Right lobe of liver (tissue), 4 donors: ENCODE measurements at regions not wholly inside any gene's neighbourhood (a gene's known extent, or its start where the extent isn't known, plus 50 kb on each side); places are given as distances from the start of the nearest gene placed in this dataset.

Experiments used
- CTCF ChIP-seq, 4 donors: fragments of 200-600 bp in 3 of 4; fragments of 450-650 bp in 1 of 4; IDR thresholded peaks; one replicate each; pipeline versions ENCODE4 v1.5.1 to v1.8.0; 2016 to 2022; ENCODE audit warnings: antibody characterized with exemption in 4 of 4, mild to moderate bottlenecking in 2 of 4
- POLR2A ChIP-seq: fragments of 450-650 bp; IDR thresholded peaks from one replicate; pipeline ENCODE4 v1.6.1; 2017; ENCODE audit warnings: antibody characterized with exemption, mild to moderate bottlenecking
- donor health status: DM: no; HTN: no; CAD: no.
- donor health status: DM: no; HTN: no; CAD: no.
- donor health status: DM: no; HTN: yes; CAD: no.

DNA sequence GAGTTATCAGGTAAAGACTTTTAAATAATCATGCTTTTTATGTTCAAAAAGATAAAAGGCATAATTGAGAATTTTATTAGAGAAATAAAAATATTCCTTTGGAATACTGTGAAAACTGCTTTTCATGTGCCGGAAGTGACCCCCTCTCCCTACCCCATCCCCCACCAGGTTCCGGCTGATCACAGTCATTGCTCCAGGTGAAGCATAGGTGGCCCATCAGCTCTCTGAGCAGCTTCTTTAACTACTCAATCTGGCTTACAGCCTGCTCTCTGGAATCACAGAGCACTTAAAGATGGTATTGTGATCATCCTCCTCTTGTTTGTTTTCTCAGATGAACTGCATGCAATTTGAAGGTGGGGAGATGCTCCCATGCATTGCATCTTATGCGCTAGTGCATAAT, 257.7 kb downstream of the EN1 start:
- TF ChIP-seq POLR2A (no peak), CTCF (IDR thresholded peaks at IDR 0.05) (no peak)
